ENCODE measurements at regions not wholly inside any gene's neighbourhood (a gene's known extent, or its start where the extent isn't known, plus 50 kb on each side); places are given as distances from the start of the nearest gene placed in this dataset.

GRCh38 chr1:47513393-47513792 is 75.5 kb downstream of the FOXD2 start (continued):
- no peak for TF ChIP-seq SAP30 (IDR thresholded peaks at IDR 0.05; ENCODE audit: insufficient read depth, insufficient replicate concordance, low read length)
- no peak for TF ChIP-seq HDAC6 (IDR thresholded peaks at IDR 0.05; ENCODE audit: low read depth, low read length)
- TF ChIP-seq ASH2L (IDR thresholded peaks at IDR 0.05; ENCODE audit: low read length): no peak
- TF ChIP-seq POLR2AphosphoS5 (IDR thresholded peaks at IDR 0.05; ENCODE audit: low read depth, low read length): no peak
- no peak for TF ChIP-seq GTF2F1 (IDR thresholded peaks at IDR 0.05; ENCODE audit: borderline replicate concordance, low read depth, low read length)
- TF ChIP-seq TCF12 (IDR thresholded peaks at IDR 0.05; ENCODE audit: low read depth, low read length): no peak
- no peak for TF ChIP-seq NANOG (IDR thresholded peaks at IDR 0.05; ENCODE audit: insufficient read depth, low read depth, low read length, poor library complexity, severe bottlenecking)
- no peak for TF ChIP-seq KDM5A (IDR thresholded peaks at IDR 0.05; ENCODE audit: low read length)

Data from H1 (cell line).